Posterior cingulate gyrus (tissue), 11 donors: ENCODE measurements at regions not wholly inside any gene's neighbourhood (a gene's known extent, or its start where the extent isn't known, plus 50 kb on each side); places are given as distances from the start of the nearest gene placed in this dataset.

Source experiments
- DNase-seq, 10 donors: peaks; one replicate each; pipeline versions ENCODE4 v3.0.0 to v3.0.0-alpha.2; 2020 to 2021; ENCODE audit warnings: mixed read lengths in 3 of 10
- intact Hi-C: fragments of 100-400 bp; cut with DNase I; formaldehyde crosslinking; loops from one replicate; pipeline ENCODE4 v1.15.1; 2023

- intact Hi-C loops, result no loop called here
- DNase-seq, result no peak
These were observed 370.4 kb upstream of the NBEA start for GRCh38 chr13:34571716-34572115.

DNA sequence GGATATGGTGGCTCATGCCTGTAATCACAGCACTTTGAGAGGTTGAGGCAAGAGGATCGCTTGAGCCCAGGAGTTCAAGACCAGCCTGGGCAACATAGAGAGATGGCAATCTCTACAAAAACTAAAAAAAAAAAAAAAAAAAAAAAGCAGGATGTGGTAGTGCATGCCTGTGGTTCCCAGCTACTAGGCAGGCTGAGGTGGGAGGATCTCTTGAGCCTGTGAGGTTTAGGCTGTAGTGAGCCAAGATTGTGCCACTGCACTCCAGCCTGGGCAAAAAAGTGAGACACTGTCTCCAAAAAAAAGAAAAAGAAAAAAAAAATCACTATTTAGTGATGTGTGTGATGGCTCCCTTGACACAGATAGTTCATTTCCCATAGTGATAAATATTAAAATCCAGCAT lies 365.0 kb upstream of the NBEA start:
- no peak for DNase-seq
- intact Hi-C loops, result no loop called here

GRCh38 chr13:34578471-34578870 lies 363.6 kb upstream of the NBEA start:
- intact Hi-C loops, result no loop called here
- DNase-seq, result no peak

DNA sequence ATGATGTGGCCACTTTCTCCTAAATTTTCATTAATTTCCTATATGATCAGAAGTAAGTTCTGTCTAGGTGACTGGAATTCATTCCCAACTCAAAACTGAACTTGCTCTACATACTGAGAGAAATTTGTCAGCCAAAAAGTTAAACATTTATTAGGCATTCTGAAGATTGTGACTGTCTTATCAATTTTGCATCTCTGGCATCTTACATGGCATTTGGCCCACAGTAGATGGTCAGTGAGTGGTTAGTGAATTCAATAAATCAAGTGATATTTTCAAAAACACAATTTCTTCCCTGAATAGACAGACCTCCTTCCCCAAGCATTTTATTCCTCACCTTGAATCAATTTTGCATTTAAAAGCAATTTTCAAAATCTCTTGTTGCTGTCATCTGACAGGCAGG lies 363.2 kb upstream of the NBEA start:
- no peak for DNase-seq
- intact Hi-C loops, result no loop called here

DNA sequence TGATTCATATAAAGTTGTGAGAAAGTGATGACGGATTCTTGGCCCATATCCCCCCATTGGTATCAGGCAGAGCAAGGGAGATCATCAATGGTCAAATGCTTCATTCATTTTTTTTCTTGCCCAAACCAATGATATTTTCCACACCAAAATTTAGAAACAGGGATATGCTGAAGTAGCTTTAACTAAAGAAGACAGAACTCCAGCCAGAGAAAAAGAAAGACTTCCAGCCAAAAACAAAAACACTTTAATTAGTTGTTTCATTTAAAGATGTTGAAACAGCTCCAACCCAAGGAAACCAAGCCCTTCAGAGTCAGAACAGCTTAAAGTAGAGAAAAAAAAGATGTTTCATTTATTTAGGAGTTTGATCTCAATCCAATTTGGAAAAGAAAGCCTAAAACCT lies 358.9 kb upstream of the NBEA start:
- intact Hi-C loops, result no loop called here
- no peak for DNase-seq

GRCh38 chr13:34587576-34587975 lies 354.5 kb upstream of the NBEA start:
- peak in 2 of 10 donors; percentile 18 to 27 for DNase-seq
- intact Hi-C loops, result no loop called here

DNA sequence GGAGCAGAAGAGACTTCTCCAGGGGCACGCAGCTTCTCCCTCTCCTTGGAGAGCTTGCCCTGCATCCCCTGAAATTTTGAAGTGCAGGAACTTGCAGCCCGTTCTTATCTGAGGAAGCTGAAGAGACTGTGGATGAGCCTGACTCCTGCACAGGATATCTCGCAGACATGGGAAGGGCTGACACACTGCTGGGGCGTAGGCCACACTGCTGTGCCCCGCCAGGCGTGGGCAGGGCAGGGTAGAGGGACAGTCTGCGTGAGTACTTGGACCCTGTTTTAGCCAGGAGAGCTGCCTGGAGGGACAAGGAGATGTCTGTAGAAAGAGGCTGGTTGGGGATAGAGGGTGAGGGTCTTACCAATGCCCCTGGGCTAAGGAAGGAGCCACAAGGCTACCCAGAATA lies 353.7 kb upstream of the NBEA start:
- intact Hi-C loops, result no loop called here
- peak in 1 of 10 donors; percentile 62 for DNase-seq

DNA sequence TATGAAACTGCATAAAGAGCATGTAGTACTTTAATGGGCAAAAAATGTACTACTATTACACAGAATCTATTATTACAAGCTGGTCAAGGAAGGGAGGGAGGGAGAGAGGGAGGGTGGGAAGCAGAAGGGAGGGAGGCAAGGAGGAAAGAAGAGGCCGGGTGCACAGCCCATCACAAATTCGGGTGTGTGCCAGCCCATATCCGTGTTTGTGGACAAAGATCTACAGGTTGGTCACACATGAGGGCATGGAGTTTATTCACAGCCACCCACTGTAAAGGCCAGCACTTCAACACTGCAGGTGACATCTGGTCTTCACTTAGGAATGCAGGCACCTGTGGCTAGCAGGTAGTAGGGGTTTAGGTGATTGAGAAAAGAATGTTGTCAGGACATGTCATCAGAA lies 352.5 kb upstream of the NBEA start:
- intact Hi-C loops, result no loop called here
- DNase-seq, result no peak

- DNase-seq, result no peak
- intact Hi-C loops, result loop anchor here (10.0 kb wide), 1 partner anchor 134 kb away; no protein-coding TSS in a partner anchor
These were observed 350.9 kb upstream of the NBEA start for GRCh38 chr13:34591129-34591528.

DNA sequence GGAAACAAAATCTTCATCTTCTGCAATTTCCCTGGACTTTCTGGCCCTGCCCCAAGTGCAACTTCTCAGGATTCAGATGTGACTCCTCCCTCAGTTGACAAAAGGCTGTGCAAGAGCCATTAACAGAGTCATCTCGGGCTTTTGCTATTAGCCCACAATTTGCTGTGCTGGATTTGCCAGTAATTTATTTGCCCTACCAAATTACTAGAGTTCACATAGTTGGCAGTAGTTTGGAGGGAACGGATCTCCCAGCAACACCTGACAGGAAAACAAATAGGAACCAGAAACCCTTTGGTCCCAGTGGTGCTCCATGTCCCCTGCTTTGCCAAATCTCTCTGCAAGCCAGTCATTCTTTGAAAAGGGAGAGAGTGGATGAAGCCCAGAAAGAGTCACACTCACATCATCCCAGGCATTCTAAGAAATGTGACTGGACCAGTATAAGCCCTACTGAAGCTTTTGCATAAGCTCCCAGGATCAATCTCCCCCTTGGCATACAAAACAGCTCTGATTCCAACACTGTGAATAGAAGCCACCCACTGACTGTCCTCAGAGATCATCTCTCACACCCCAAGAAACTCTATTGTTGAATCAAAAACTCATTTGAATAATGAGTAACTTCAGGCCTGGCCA lies 350.1 kb upstream of the NBEA start:
- no peak for DNase-seq
- intact Hi-C loops, result loop anchor here (10.0 kb wide), 1 partner anchor 133 kb away; no protein-coding TSS in a partner anchor

DNA sequence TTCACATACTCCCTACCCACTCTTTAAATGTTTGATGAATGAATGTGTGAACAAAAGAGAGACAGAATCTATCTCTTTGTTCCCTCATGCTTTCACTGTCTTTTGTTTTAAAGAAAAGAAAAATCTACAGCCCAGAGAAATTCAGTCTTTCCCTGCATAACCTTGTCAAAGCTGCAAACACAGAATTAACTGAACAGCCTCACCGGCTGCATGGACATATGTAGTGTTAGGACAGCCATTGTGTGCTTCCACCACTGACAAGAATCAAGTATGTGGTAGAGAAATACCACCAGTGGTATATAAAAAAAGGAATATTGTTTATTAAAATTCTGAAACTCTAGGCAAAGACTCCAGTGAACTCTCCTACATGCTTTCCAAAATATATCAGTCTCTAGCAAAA lies 348.4 kb upstream of the NBEA start:
- DNase-seq, result no peak
- intact Hi-C loops, result loop anchor here (10.0 kb wide), 1 partner anchor 131 kb away; no protein-coding TSS in a partner anchor

- intact Hi-C loops, result loop anchor here (10.0 kb wide), 1 partner anchor 130 kb away; no protein-coding TSS in a partner anchor
- no peak for DNase-seq
These were observed 347.6 kb upstream of the NBEA start for GRCh38 chr13:34594507-34594906.

- intact Hi-C loops, result no loop called here
- DNase-seq, result no peak
These were observed 333.7 kb upstream of the NBEA start for GRCh38 chr13:34608331-34608730.

DNA sequence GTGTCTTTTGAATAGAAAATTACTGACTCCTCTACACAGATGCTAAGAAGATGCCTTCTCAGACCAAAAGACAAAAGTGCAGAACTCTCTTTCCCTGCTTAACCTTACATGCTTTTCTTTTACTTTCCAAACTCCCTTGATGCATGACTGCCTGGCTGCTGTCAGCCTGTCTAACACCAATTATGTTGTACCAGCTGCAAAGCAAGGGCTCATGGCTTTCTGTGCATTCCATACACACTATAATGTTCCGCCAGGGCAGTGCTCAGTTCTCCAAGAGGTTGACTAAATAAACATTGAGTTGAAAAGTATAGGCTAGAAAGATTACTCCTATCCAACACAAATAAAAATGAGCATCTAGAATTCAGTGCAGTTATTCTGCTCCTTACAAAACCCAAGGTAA lies 330.4 kb upstream of the NBEA start:
- intact Hi-C loops, result no loop called here
- DNase-seq, result peak in 1 of 10 donors; percentile 64

DNA sequence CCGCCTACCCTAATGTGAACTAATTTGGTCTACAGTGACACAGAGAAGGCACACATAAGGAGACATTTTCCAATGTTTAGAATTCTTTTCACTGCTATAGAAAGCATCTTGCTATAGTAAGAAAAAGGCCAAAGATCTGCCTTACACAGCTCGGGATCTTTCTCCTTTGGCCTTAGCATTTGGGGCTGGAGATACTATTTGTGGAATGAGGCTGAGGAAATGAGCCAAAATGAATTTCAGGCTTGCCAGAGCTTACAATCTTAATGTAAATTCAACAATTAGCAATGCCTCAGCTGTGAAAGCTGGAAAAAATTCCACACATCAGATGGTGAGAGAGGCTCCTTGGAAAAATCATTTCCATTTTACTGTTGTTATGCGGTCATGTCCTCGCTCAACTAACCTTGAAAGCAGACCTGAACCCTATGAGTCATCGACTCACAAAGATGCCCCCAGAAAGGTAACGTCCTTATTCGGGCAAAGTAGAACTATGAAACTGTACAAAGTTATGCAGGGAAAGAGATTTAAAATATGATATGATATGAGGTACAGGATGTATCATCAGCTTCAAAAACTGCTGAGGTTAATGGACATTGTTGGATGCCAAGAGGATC lies 324.5 kb upstream of the NBEA start:
- no peak for DNase-seq

GRCh38 chr13:34618654-34619053 lies 323.4 kb upstream of the NBEA start:
- DNase-seq, result no peak
- intact Hi-C loops, result no loop called here

More for the DNA sequence above, 324.5 kb upstream of the NBEA start:
- intact Hi-C loops, result no loop called here

- DNase-seq, result no peak
- intact Hi-C loops, result no loop called here
These were observed 322.7 kb upstream of the NBEA start for GRCh38 chr13:34619326-34619725.

DNA sequence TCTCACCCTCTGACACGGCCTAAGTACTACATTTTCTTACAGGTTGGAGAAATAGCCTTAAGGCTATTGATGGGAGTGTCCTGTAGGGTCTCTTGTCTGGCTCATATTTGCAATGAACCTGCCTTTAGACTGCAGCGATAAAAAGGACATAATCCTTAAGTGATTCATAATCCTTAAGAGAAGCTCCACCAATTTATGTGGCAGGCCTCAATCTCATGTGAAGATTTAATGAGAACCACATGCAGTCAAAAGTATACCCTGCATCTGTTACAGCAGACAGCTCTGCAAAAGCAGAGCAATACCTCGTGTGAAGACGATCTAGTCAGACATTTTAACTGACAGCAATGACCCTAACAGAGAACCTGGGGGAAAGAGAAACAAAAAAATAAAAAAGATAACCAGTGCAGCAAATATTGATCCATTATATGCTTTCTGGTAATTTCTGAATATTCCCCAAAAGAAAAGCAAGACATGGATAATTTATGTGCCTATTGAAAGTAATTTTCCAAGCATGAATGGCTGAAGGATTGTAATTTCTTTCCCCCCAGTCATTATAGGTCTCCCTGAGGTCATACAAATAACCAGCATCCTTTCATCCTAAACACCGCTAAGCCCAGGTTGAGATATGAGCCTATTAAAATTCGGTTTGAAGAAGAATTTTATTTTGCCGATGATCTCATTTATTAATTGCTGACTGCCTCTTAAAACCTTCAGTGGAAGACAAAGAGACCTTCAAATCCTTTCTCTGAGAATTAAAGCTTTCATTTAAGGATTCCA lies 321.8 kb upstream of the NBEA start:
- DNase-seq, result no peak
- intact Hi-C loops, result no loop called here

- intact Hi-C loops, result no loop called here
- no peak for DNase-seq
These were observed 321.2 kb upstream of the NBEA start for GRCh38 chr13:34620862-34621261.

DNA sequence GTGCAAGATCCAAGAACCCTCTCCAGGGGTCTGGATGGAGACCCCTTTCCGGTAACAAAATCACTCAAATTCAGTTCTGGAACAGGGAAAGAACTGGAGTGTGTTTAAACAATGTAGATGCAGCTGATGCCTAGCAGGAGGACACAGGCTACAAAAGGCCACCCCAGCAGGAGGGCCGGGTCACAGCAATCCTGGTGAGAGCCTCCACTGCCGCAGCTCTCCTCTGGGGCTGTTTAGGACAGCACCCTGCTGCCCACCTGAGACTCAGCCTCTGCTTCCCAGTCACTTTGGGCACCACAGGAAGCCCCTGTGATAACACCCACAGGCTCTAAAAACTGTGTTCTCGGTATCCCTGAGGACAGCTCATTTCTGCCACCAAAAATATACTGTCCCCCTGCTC lies 318.7 kb upstream of the NBEA start:
- intact Hi-C loops, result no loop called here
- DNase-seq, result no peak

- intact Hi-C loops, result no loop called here
- no peak for DNase-seq
These were observed 314.4 kb upstream of the NBEA start for GRCh38 chr13:34627509-34628208.
